AG09309 (cell line): ENCODE measurements at regions not wholly inside any gene's neighbourhood (a gene's known extent, or its start where the extent isn't known, plus 50 kb on each side); places are given as distances from the start of the nearest gene placed in this dataset.
"Not testable (repeated sequence)": the region's sequence is repeated elsewhere in the genome, so short reads cannot be mapped to it uniquely, and the experiment has no call there.

Experiments used
- DNase-seq: peaks from one replicate; pipeline ENCODE4 v3.0.0-alpha.2; 2010; ENCODE audit warnings: low read depth
- H3K4me3 ChIP-seq: 2 replicates; pipeline ENCODE4 v1.5.1; 2011; ENCODE audit warnings: mild to moderate bottlenecking, low read depth, low read length, moderate library complexity; ENCODE audit not compliant: control insufficient read depth
- TF ChIP-seq, protein P1 (sequence below): IDR thresholded peaks from 2 replicates; pipeline ENCODE4 v1.5.1; 2011; ENCODE audit warnings: mild to moderate bottlenecking, low read depth, low read length, inconsistent platforms; ENCODE audit not compliant: insufficient read depth, control insufficient read depth; ENCODE audit errors: missing control alignments

DNA sequence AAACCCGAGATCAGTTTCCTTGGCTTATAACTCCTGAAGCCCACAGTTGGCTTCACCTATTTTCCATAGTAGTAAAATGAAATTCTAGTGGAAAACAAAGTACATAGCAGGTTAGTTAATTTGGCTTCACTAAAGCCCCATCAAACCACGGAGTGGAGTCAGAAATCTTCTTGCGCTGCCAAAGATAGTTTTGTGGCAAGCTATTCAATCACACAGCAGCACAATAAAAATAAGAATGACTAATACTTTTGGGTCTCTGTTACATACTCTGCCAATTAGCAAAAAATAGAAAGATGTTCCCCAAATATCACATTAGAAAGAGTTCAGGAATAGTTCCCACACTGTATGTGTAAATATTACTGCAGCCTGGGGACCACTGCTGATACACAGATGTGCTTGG lies 175.2 kb upstream of the NOL4 start:
- H3K4me3 ChIP-seq = no peak overlapping the region
- TF ChIP-seq, protein P1, sequence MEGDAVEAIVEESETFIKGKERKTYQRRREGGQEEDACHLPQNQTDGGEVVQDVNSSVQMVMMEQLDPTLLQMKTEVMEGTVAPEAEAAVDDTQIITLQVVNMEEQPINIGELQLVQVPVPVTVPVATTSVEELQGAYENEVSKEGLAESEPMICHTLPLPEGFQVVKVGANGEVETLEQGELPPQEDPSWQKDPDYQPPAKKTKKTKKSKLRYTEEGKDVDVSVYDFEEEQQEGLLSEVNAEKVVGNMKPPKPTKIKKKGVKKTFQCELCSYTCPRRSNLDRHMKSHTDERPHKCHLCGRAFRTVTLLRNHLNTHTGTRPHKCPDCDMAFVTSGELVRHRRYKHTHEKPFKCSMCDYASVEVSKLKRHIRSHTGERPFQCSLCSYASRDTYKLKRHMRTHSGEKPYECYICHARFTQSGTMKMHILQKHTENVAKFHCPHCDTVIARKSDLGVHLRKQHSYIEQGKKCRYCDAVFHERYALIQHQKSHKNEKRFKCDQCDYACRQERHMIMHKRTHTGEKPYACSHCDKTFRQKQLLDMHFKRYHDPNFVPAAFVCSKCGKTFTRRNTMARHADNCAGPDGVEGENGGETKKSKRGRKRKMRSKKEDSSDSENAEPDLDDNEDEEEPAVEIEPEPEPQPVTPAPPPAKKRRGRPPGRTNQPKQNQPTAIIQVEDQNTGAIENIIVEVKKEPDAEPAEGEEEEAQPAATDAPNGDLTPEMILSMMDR = no peak
- DNase-seq = no peak

DNA sequence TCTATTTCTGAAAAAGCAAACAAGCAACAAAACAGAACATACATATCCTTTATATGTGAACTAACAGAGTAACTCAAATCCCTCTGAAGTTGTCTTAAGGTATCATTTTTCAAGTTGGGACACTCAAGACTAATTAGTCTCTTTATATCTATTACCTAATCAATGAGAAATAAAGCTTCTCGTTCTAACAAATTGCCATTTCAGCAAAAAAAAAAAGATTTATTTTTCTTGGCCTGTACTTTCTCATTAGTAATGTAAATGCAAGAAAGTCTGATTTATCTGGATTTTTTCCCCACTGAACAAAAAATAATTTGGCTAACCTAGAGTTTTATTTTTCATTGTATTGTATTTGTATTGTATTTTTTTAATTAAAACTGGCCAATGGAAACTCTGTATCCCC lies 176.1 kb upstream of the NOL4 start:
- no peak overlapping the region for H3K4me3 ChIP-seq
- TF ChIP-seq, protein P1 = no peak
- DNase-seq = no peak

DNA sequence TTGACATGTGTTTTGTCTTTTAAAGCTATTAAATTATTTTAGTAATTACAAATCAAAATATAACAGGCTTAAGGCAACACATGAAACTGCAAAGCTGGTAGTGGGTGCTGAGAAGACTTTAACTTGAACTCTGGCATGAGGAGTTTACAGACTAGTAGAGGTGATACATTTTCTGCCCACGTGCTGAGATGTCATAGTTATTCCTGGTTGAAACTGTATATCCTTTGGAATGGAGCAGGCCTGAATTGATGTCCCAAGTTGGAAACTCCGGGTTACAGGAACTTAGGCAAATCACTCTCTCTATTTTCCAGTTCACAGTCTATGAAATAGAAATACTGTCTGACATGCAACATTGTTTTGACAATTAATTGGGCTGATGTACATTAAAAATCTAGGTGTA lies 177.1 kb upstream of the NOL4 start:
- no peak overlapping the region for H3K4me3 ChIP-seq
- no peak for DNase-seq
- TF ChIP-seq, protein P1 = no peak

DNA sequence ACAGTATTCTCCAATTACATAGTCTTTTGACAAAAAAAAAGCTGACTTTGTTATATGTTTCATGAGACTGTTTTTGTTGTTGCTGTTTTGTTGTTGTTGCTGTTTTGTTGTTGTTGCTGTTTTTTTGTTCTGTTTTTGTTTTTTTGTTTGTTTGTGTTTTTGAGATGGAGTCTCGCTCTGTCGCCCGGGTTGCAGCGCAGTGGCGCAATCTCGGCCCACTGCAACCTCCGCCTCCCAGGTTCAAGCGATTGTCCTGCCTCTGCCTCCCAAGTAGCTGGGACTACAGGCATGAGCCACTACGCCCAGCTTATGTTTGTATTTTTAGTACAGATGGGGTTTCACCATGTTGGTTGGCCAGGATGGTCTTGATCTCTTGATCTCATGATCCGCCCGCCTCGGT lies 182.8 kb upstream of the NOL4 start:
- not testable (repeated sequence) for DNase-seq, H3K4me3 ChIP-seq

DNA sequence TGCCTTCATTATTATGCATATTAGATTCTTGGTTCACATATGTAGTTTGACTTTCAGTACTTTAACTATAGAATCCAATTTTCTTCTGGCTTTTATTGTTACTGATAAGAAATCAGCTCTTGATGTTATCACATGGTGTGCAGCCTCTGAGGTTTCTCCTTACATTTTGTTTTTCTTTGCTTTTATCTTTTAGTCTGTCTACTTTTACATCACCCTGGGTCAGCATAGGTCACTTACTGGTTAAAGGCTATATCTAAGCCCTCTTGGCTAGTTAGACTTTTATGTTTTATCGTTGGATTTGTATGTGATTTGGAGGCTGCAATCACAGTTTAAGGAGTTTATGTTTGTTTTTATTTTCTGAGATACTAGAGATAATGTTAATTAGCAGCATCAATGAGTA lies 187.2 kb upstream of the NOL4 start:
- no peak for DNase-seq
- TF ChIP-seq, protein P1 = no peak
- no peak overlapping the region for H3K4me3 ChIP-seq

DNA sequence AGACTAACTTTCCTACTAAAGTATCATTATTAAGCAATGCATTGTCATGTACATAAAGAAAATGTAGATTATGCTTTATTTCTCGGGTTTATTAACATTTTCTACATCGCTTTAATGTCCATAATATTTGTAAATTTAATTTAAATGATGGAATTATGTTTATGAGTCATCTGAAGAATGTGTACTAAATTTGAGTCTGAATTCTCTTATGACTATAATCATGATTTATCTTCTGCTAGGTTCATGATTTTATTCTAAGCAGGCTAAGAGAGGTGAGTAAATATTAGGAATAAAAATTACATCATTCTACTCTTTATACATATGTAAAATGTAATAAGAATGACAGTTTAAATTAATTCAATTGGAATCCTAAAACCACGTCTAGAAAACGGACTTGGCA lies 206.3 kb upstream of the NOL4 start:
- no peak overlapping the region for H3K4me3 ChIP-seq
- TF ChIP-seq, protein P1 = no peak
- no peak for DNase-seq

DNA sequence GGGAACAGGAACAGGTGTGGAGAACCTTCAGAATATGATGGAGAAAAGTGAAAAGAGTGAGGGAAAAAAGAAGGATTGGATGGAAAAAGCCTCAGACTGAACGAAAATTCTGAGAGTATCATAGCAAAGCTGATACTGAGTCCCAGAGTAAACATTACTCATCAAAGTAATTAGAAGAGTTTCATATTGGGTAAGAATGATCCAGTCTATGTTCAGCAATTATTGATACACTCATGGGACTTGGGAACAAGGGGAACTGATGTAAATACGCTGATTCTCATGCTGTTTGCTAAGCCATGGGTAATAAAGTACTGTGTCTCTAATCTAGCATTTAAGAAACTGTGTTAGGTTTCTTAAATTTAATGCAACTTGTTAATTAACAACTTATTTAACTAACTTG lies 219.9 kb upstream of the NOL4 start:
- no peak for DNase-seq
- no peak overlapping the region for H3K4me3 ChIP-seq
- TF ChIP-seq, protein P1 = no peak
